CD4-positive, alpha-beta T cell (primary cell): ENCODE measurements at regions not wholly inside any gene's neighbourhood (a gene's known extent, or its start where the extent isn't known, plus 50 kb on each side); places are given as distances from the start of the nearest gene placed in this dataset.

ENCODE experiments used
- ATAC-seq: fragments of 200-7000 bp; cut with Tn5 transposase; one replicate; pipeline ENCODE4 v1.10.0; 2022; ENCODE audit warnings: mild to moderate bottlenecking; ENCODE audit not compliant: poor library complexity
- CTCF ChIA-PET: fragments of 350-600 bp; sonication (Branson Sonifier 250); formaldehyde crosslinking; loops from one replicate; lab custom pipeline; 2021; ENCODE audit warnings: antibody characterized with exemption, inconsistent platforms; lab: Charles Lee
- POLR2A ChIA-PET: fragments of 350-600 bp; sonication (Branson Sonifier 250); formaldehyde crosslinking; loops from one replicate; lab custom pipeline; 2021; ENCODE audit warnings: antibody characterized with exemption, inconsistent platforms; lab: Charles Lee
- DNase-seq, 14 experiments: peaks; one replicate each; pipeline ENCODE4 v3.0.0-alpha.2; 2013 to 2020; ENCODE audit warnings: mixed read lengths in 2 of 14
- H3K27ac ChIP-seq, 2 donors: one replicate each; pipeline versions ENCODE4 v1.5.1 to v1.7.0; 2013; ENCODE audit warnings: low read length in 2 of 2, low read depth in 1 of 2, mild to moderate bottlenecking in 1 of 2
- H3K27me3 ChIP-seq, 2 experiments: 1 replicate in 1 of 2; 2 replicates in 1 of 2; pipeline versions ENCODE4 v1.6.1 to v1.7.0; 2013; ENCODE audit warnings: low read length in 2 of 2, control low read depth in 1 of 2, mild to moderate bottlenecking in 1 of 2, moderate library complexity in 1 of 2; ENCODE audit not compliant: insufficient read depth in 2 of 2, control insufficient read depth in 1 of 2
- H3K36me3 ChIP-seq: one replicate; pipeline ENCODE4 v1.6.1; 2013; ENCODE audit warnings: low read length, control low read depth; ENCODE audit not compliant: insufficient read depth
- H3K4me1 ChIP-seq: one replicate; pipeline ENCODE4 v1.6.1; 2013; ENCODE audit warnings: low read length, control low read depth; ENCODE audit not compliant: insufficient read depth
- H3K4me3 ChIP-seq: one replicate; pipeline ENCODE4 v1.5.1; 2013; ENCODE audit warnings: mild to moderate bottlenecking, low read length, moderate library complexity
- H3K9me3 ChIP-seq, 2 experiments: 1 replicate in 1 of 2; 2 replicates in 1 of 2; pipeline versions ENCODE4 v1.6.1 to v1.7.0; 2013; ENCODE audit warnings: low read length in 2 of 2, mild to moderate bottlenecking in 2 of 2, control low read depth in 1 of 2, moderate library complexity in 1 of 2; ENCODE audit not compliant: control insufficient read depth in 1 of 2, insufficient read depth in 1 of 2
- H3K27ac Mint-ChIP-seq: one replicate; pipeline ENCODE4 v1.8.0; 2020; ENCODE audit warnings: mixed read lengths
- H3K27me3 Mint-ChIP-seq: one replicate; pipeline ENCODE4 v1.8.0; 2021; ENCODE audit warnings: mixed read lengths
- H3K36me3 Mint-ChIP-seq: one replicate; pipeline ENCODE4 v1.8.0; 2021; ENCODE audit warnings: low read depth, mixed read lengths
- H3K4me1 Mint-ChIP-seq: one replicate; pipeline ENCODE4 v1.8.0; 2021; ENCODE audit warnings: low read depth, mixed read lengths
- H3K4me3 Mint-ChIP-seq: one replicate; pipeline ENCODE4 v1.8.0; 2020; ENCODE audit warnings: mild to moderate bottlenecking, mixed read lengths
- H3K9me3 Mint-ChIP-seq: one replicate; pipeline ENCODE4 v1.8.0; 2020; ENCODE audit warnings: mixed read lengths
- CTCF ChIP-seq: fragments of 200-600 bp; IDR thresholded peaks from one replicate; pipeline ENCODE4 v1.8.0; 2022; ENCODE audit warnings: antibody characterized with exemption, mild to moderate bottlenecking
- intact Hi-C, 2 experiments: fragments of 100-400 bp; cut with DNase I in 1 of 2; cut with micrococcal nuclease in 1 of 2; formaldehyde crosslinking; loops; one replicate each; pipeline versions ENCODE4 v1.15.1 to v1.9.0; 2023 to 2025; cut with DNase I, micrococcal nuclease

DNA sequence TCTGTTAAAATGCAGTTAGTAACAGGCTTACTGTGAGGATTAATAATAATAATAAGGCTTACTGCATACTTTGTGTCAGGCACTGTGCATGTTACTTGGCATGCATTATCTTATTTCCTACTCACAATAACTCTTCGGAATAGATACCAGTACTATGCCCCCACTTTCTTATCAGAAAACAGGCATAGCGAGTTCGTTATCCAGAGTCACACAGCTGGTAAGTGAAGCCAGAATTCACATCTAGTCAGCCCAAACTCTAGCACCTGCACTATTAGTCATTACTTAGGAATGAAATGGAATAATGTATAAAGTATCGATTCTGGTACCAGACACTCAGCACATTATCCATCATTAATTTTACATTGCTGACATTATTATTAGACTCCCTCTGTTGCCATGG is 155.7 kb upstream of the BLID start:
- no peaks in the 10 kb centered on the region for H3K4me1 ChIP-seq
- no peaks in the 10 kb centered on the region for H3K9me3 ChIP-seq
- Mint-ChIP-seq H3K4me3 (no peak overlapping the region), H3K9me3 (no peaks in the 10 kb centered on the region), H3K27ac (no peak overlapping the region), H3K4me1 (no peaks in the 10 kb centered on the region), H3K27me3 (peaks cover 21% of the 10 kb centered on the region), H3K36me3 (no peaks in the 10 kb centered on the region)
- ATAC-seq (no peak), DNase-seq (no peak)
- ChIA-PET CTCF (no interaction called here), POLR2A (no interaction called here)
- no peak overlapping the region for H3K27ac ChIP-seq
- no peak for TF ChIP-seq CTCF
- no peak overlapping the region for H3K4me3 ChIP-seq
- intact Hi-C loops = no loop called here
- H3K27me3 ChIP-seq = no peaks in the 10 kb centered on the region
- H3K36me3 ChIP-seq = no peaks in the 10 kb centered on the region

- Histone ChIP-seq H3K4me3 (no peak overlapping the region), H3K9me3 (no peaks in the 10 kb centered on the region), H3K36me3 (no peaks in the 10 kb centered on the region), H3K27ac (no peak overlapping the region), H3K4me1 (no peaks in the 10 kb centered on the region), H3K27me3 (no peaks in the 10 kb centered on the region)
- Mint-ChIP-seq H3K4me1 (no peaks in the 10 kb centered on the region), H3K27me3 (peaks cover 20% of the 10 kb centered on the region), H3K36me3 (no peaks in the 10 kb centered on the region), H3K27ac (no peak overlapping the region), H3K9me3 (no peaks in the 10 kb centered on the region), H3K4me3 (no peak overlapping the region)
- DNase-seq (no peak), ATAC-seq (no peak)
- no peak for TF ChIP-seq CTCF
- ChIA-PET CTCF (no interaction called here), POLR2A (no interaction called here)
- intact Hi-C loops = no loop called here
Observed at GRCh38 chr11:122271137-122271536, 155.1 kb upstream of the BLID start.

DNA sequence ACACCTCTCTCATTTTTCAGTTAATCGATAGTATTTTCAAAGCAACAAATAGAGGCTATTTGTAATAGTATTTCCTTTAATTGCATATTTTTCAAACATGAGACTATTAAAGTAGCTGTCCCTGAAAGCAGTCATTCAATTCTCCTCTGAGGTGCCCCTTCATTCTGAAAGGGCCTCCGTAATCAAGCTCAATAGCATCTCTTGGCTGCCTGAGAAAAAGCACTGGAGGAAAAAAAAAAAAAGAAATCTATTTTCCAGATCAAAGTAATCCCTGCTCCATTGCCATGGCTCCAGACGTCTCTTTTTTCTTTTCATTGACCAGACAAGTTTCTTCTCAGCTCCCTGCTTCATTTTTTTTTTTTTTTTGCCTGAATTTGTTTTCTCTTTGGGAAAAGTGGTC is 154.5 kb upstream of the BLID start:
- Histone ChIP-seq H3K4me3 (no peak overlapping the region), H3K9me3 (no peaks in the 10 kb centered on the region), H3K27me3 (no peaks in the 10 kb centered on the region), H3K36me3 (no peaks in the 10 kb centered on the region), H3K4me1 (no peaks in the 10 kb centered on the region), H3K27ac (no peak overlapping the region)
- no peaks in the 10 kb centered on the region for H3K4me1 Mint-ChIP-seq
- ChIA-PET CTCF (no interaction called here), POLR2A (no interaction called here)
- no peak overlapping the region for H3K27ac Mint-ChIP-seq
- H3K9me3 Mint-ChIP-seq = no peaks in the 10 kb centered on the region
- no peak overlapping the region for H3K4me3 Mint-ChIP-seq
- no peak for DNase-seq
- peaks cover 18% of the 10 kb centered on the region for H3K27me3 Mint-ChIP-seq
- intact Hi-C loops = no loop called here
- H3K36me3 Mint-ChIP-seq = no peaks in the 10 kb centered on the region
- no peak for ATAC-seq
- TF ChIP-seq CTCF = no peak
